ENCODE measurements at regions not wholly inside any gene's neighbourhood (a gene's known extent, or its start where the extent isn't known, plus 50 kb on each side); places are given as distances from the start of the nearest gene placed in this dataset.
"Not testable (repeated sequence)": the region's sequence is repeated elsewhere in the genome, so short reads cannot be mapped to it uniquely, and the experiment has no call there.

GRCh38 chr6:50965495-50965894 lies 146.8 kb downstream of the TFAP2B start:
- no peak for TF ChIP-seq CTCF (IDR thresholded peaks at IDR 0.05; ENCODE audit: unreplicated experiment)
- POLR2A ChIA-PET, result no interaction called here
- CTCF ChIA-PET, result no interaction called here
- intact Hi-C loops (cut with micrococcal nuclease), result no loop called here
- Mint-ChIP-seq H3K4me1 (ENCODE audit: insufficient read depth, unreplicated experiment) (no peaks in the 10 kb centered on the region), H3K27ac (ENCODE audit: low read depth, unreplicated experiment) (no peak overlapping the region), H3K4me3 (ENCODE audit: unreplicated experiment) (no peak overlapping the region), H3K9me3 (ENCODE audit: unreplicated experiment) (no peaks in the 10 kb centered on the region), H3K36me3 (ENCODE audit: insufficient read depth, unreplicated experiment) (no peaks in the 10 kb centered on the region), H3K27me3 (ENCODE audit: insufficient read depth, unreplicated experiment) (no peaks in the 10 kb centered on the region)
- no TSS peak for BruUV-seq (replicated peaks)
- DNase-seq (ENCODE audit: unreplicated experiment), result no peak

- DNase-seq (ENCODE audit: unreplicated experiment), result no peak
- no peaks in the 10 kb centered on the region for H3K4me1 Mint-ChIP-seq (ENCODE audit: insufficient read depth, unreplicated experiment)
- no peak overlapping the region for H3K4me3 Mint-ChIP-seq (ENCODE audit: unreplicated experiment)
- no peak overlapping the region for H3K27ac Mint-ChIP-seq (ENCODE audit: low read depth, unreplicated experiment)
- no TSS peak for BruUV-seq (replicated peaks)
- no peaks in the 10 kb centered on the region for H3K9me3 Mint-ChIP-seq (ENCODE audit: unreplicated experiment)
- CTCF ChIA-PET, result no interaction called here
- POLR2A ChIA-PET, result no interaction called here
- no peaks in the 10 kb centered on the region for H3K27me3 Mint-ChIP-seq (ENCODE audit: insufficient read depth, unreplicated experiment)
- no peak for TF ChIP-seq CTCF (IDR thresholded peaks at IDR 0.05; ENCODE audit: unreplicated experiment)
- H3K36me3 Mint-ChIP-seq (ENCODE audit: insufficient read depth, unreplicated experiment), result no peaks in the 10 kb centered on the region
- intact Hi-C loops (cut with micrococcal nuclease), result no loop called here
These were observed 147.9 kb downstream of the TFAP2B start for GRCh38 chr6:50966532-50966931.

- POLR2A ChIA-PET, result no interaction called here
- H3K27ac Mint-ChIP-seq (ENCODE audit: low read depth, unreplicated experiment), result no peak overlapping the region
- no peak for TF ChIP-seq CTCF (IDR thresholded peaks at IDR 0.05; ENCODE audit: unreplicated experiment)
These were observed 148.3 kb downstream of the TFAP2B start for GRCh38 chr6:50966986-50967385.

GRCh38 chr6:50968246-50968645 lies 149.6 kb downstream of the TFAP2B start:
- intact Hi-C loops (cut with micrococcal nuclease); H3K27ac Mint-ChIP-seq (ENCODE audit: low read depth, unreplicated experiment); BruUV-seq (replicated peaks); H3K4me1 Mint-ChIP-seq (ENCODE audit: insufficient read depth, unreplicated experiment); H3K4me3 Mint-ChIP-seq (ENCODE audit: unreplicated experiment); DNase-seq (ENCODE audit: unreplicated experiment); H3K36me3 Mint-ChIP-seq (ENCODE audit: insufficient read depth, unreplicated experiment); H3K27me3 Mint-ChIP-seq (ENCODE audit: insufficient read depth, unreplicated experiment); H3K9me3 Mint-ChIP-seq (ENCODE audit: unreplicated experiment); POLR2A ChIA-PET: not testable (repeated sequence)
- CTCF ChIA-PET, result interaction anchor here (0.6 kb wide), 2 partner anchors 72 to 131 kb away, joined by 3 read pairs; no protein-coding TSS in a partner anchor

More at GRCh38 chr6:50966986-50967385, 148.3 kb downstream of the TFAP2B start:
- no peaks in the 10 kb centered on the region for H3K4me1 Mint-ChIP-seq (ENCODE audit: insufficient read depth, unreplicated experiment)
- H3K4me3 Mint-ChIP-seq (ENCODE audit: unreplicated experiment), result no peak overlapping the region
- H3K9me3 Mint-ChIP-seq (ENCODE audit: unreplicated experiment), result no peaks in the 10 kb centered on the region
- BruUV-seq (replicated peaks), result no TSS peak
- intact Hi-C loops (cut with micrococcal nuclease), result no loop called here
- H3K36me3 Mint-ChIP-seq (ENCODE audit: insufficient read depth, unreplicated experiment), result no peaks in the 10 kb centered on the region
- H3K27me3 Mint-ChIP-seq (ENCODE audit: insufficient read depth, unreplicated experiment), result no peaks in the 10 kb centered on the region
- CTCF ChIA-PET, result interaction anchor here (0.6 to 0.7 kb wide), 2 partner anchors 50 to 844 kb away, joined by 3 to 4 read pairs; no protein-coding TSS in a partner anchor
- DNase-seq (ENCODE audit: unreplicated experiment), result no peak

GRCh38 chr6:50970908-50971307 lies 152.2 kb downstream of the TFAP2B start:
- ChIA-PET CTCF (interaction anchor here (0.6 to 0.7 kb wide), 2 partner anchors 96 to 125 kb away, joined by 3 to 4 read pairs; no protein-coding TSS in a partner anchor), POLR2A (no interaction called here)
- TF ChIP-seq CTCF (IDR thresholded peaks at IDR 0.05; ENCODE audit: unreplicated experiment), result no peak
- no TSS peak for BruUV-seq (replicated peaks)
- H3K4me1 Mint-ChIP-seq (ENCODE audit: insufficient read depth, unreplicated experiment), result no peaks in the 10 kb centered on the region
- intact Hi-C loops (cut with micrococcal nuclease), result no loop called here
- no peak for DNase-seq (ENCODE audit: unreplicated experiment)
- H3K27ac Mint-ChIP-seq (ENCODE audit: low read depth, unreplicated experiment), result no peak overlapping the region
- no peak overlapping the region for H3K4me3 Mint-ChIP-seq (ENCODE audit: unreplicated experiment)
- no peaks in the 10 kb centered on the region for H3K9me3 Mint-ChIP-seq (ENCODE audit: unreplicated experiment)
- no peaks in the 10 kb centered on the region for H3K27me3 Mint-ChIP-seq (ENCODE audit: insufficient read depth, unreplicated experiment)
- H3K36me3 Mint-ChIP-seq (ENCODE audit: insufficient read depth, unreplicated experiment), result no peaks in the 10 kb centered on the region

Data from MCF 10A (cell line).